Esophagus squamous epithelium (tissue), 4 donors: ENCODE measurements at regions not wholly inside any gene's neighbourhood (a gene's known extent, or its start where the extent isn't known, plus 50 kb on each side); places are given as distances from the start of the nearest gene placed in this dataset.

Experiments
- POLR2A ChIP-seq, 4 donors: fragments of 450-650 bp; IDR thresholded peaks; one replicate each; pipeline ENCODE4 v1.6.1; 2017; ENCODE audit warnings: antibody characterized with exemption in 4 of 4, mild to moderate bottlenecking in 4 of 4, moderate library complexity in 3 of 4
- TF ChIP-seq, protein P1 (sequence below), 6 experiments: fragments of 450-650 bp in 4 of 6; fragments of 200-600 bp in 2 of 6; sonication (generic) in 2 of 6; IDR thresholded peaks; one replicate each; pipeline ENCODE4 v1.5.1; 2016 to 2019; ENCODE audit warnings: antibody characterized with exemption in 6 of 6, mild to moderate bottlenecking in 4 of 6, moderate library complexity in 4 of 6

GRCh38 chr10:81655986-81656385, 219.0 kb upstream of the NRG3 start:
- TF ChIP-seq, protein P1, sequence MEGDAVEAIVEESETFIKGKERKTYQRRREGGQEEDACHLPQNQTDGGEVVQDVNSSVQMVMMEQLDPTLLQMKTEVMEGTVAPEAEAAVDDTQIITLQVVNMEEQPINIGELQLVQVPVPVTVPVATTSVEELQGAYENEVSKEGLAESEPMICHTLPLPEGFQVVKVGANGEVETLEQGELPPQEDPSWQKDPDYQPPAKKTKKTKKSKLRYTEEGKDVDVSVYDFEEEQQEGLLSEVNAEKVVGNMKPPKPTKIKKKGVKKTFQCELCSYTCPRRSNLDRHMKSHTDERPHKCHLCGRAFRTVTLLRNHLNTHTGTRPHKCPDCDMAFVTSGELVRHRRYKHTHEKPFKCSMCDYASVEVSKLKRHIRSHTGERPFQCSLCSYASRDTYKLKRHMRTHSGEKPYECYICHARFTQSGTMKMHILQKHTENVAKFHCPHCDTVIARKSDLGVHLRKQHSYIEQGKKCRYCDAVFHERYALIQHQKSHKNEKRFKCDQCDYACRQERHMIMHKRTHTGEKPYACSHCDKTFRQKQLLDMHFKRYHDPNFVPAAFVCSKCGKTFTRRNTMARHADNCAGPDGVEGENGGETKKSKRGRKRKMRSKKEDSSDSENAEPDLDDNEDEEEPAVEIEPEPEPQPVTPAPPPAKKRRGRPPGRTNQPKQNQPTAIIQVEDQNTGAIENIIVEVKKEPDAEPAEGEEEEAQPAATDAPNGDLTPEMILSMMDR (IDR thresholded peaks at IDR 0.05) = no peak
- no peak for TF ChIP-seq POLR2A (IDR thresholded peaks at IDR 0.05)
